ENCODE measurements at regions not wholly inside any gene's neighbourhood (a gene's known extent, or its start where the extent isn't known, plus 50 kb on each side); places are given as distances from the start of the nearest gene placed in this dataset.

DNA sequence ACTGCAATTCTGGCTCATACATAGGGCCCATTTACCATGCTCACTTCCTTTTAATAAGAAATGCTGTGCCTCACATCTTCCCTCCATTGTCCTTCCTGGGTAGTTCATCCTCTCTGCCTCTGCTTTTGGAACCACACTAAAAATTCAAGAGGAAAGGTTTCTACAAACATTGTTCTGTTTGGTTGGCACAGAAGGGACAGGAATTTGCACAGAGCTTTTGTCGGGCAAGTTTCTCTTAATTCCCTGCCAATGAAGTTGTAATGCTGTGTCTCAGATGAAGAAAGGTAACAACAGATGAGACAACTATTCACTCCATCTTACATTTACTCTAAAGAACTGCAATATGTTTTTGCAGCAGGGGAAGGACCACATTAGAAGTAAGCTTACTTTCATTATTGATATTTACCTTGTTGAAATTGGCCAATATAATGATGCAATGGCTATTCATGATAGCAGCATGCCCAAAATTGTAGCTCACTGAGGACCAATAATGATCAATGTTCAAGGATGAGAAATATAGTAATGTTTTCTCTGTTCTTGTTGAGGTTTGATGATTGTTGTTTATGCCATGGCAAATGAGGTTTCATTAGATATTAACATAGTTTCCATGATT is 82.5 kb upstream of the HMHB1 start:
- no peak for DNase-seq

GRCh38 chr5:143723159-143723558 is 88.8 kb upstream of the HMHB1 start:
- no peak for DNase-seq

GRCh38 chr5:143721925-143722324 is 90.0 kb upstream of the HMHB1 start:
- no peak for DNase-seq

- DNase-seq, result no peak
Observed at GRCh38 chr5:143720689-143721088, 91.3 kb upstream of the HMHB1 start.

DNA sequence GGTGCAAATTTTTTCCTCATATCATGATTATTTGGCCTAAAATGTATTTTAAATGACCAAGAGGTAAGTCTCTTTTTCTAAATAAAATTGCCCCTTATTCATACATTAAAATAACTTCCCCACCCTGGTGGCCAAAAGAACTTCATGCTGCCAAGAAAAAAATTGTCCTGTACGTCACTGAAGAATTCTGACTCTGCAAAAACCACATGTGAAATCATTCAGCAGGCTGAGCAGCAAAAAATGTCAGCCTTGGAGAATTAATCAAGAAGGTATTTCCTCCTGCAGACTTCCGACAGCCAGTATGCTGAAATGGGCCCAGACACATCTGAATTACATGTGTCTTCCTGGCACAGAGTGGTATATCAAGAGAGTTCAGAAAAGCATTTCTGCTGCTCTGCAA is 94.6 kb upstream of the HMHB1 start:
- no peak for DNase-seq

- DNase-seq, result no peak
Observed at GRCh38 chr5:143716881-143717280, 95.1 kb upstream of the HMHB1 start.

DNA sequence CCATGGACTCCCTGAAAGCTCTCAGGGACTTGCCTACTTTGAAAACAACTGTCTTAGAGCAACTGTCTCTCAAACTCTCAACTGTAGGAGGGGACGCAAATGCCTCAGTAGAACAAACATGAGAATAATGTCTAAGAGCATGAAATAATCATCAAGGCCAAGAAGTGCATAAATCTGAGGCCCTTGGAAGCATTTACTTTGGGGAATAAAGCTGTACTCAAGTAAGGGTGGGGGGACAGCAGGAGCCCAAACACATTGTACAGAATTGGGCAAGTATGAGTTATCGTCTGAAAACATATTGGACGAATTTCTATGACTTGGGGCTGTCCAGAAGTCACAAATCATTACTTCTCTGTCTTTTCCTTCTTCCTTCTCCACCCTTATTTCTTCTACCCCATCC is 96.3 kb upstream of the HMHB1 start:
- no peak for DNase-seq

DNA sequence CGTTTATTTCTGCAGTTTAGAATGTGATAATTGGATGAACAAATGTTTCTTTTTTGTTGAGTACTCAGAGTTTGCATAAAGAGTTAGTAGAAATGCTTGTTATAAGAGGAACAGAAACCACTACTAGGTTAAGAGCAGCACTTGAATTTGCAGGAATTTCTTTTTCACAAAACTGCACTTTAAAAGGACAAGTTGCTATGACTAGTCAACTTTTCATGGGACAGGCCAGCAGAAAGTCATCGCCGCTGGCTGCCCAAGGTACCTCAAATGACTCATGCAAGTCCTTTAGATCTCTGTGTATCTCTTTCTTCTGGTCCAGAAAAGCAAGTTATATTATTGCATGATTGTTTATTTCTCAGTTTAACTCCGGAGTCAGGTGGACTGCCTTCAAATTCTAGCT is 97.3 kb upstream of the HMHB1 start:
- DNase-seq, result no peak

GRCh38 chr5:143713047-143714003 is 98.6 kb upstream of the HMHB1 start:
- no peak for DNase-seq

GRCh38 chr5:143708672-143709071 is 103.3 kb upstream of the HMHB1 start:
- no peak for DNase-seq

DNA sequence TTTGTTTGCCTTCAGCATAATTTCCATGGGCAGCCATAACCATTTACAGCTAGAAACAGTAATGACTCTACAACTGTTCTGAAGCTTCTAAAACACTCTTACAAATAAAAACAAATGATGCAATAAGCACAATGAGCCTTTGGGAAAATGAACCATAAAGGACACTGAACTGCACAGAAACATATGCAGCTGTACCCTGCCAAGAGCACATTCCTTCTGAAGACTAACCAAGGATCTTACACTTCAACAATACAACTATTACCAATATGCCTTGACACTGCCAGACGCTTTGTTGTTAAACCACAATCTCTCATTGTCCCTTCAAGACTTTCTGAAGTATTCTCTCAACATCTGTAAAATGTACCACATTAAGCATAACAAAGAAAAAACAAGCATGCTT is 104.2 kb upstream of the HMHB1 start:
- DNase-seq, result no peak

GRCh38 chr5:143705381-143705780 is 106.6 kb upstream of the HMHB1 start:
- DNase-seq, result no peak

GRCh38 chr5:143703659-143704058 is 108.3 kb upstream of the HMHB1 start:
- no peak for DNase-seq

- no peak for DNase-seq
Observed at GRCh38 chr5:143701493-143701892, 110.5 kb upstream of the HMHB1 start.

GRCh38 chr5:143700994-143701393 is 111.0 kb upstream of the HMHB1 start:
- no peak for DNase-seq

- DNase-seq, result no peak
Observed at GRCh38 chr5:143699121-143699520, 112.8 kb upstream of the HMHB1 start.

DNA sequence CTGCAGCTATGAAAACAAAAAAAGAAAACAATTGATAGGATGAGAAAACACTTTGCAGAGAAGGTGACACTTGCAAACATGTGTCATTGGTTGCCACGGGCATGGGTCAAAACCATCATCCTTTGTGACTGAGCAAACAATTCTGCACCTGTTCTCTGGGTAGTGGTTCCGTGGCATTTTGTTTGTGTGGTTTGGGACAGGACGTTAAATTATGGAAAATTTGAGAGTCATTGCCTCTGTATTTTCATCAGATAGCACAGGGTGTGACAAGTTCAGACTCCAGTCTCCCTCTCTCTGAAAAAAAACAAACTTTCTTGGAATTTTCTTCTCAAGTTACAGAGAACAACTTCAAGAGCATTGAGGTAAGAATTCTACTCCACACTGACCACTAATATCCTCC is 113.4 kb upstream of the HMHB1 start:
- no peak for DNase-seq

DNA sequence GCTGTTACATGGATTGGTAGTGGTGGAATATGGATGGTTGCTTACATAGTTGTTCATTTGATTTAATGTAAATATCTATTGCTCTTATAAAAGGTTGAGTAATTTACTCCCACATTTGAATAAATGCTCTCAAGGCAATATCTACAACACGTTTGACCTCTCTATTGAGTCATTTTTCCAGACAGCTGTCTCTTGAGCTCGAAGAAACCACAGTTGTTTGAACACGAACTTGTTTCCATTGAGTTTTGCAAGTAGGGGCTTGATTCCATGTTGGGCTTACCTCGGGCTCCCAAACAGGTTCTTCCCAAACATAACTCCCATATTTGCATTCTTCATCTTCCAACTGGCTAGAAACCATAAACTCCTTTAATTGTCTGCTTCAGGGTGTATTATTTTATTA is 115.0 kb upstream of the HMHB1 start:
- DNase-seq, result no peak

GRCh38 chr5:143695941-143696340 is 116.0 kb upstream of the HMHB1 start:
- DNase-seq, result no peak

DNA sequence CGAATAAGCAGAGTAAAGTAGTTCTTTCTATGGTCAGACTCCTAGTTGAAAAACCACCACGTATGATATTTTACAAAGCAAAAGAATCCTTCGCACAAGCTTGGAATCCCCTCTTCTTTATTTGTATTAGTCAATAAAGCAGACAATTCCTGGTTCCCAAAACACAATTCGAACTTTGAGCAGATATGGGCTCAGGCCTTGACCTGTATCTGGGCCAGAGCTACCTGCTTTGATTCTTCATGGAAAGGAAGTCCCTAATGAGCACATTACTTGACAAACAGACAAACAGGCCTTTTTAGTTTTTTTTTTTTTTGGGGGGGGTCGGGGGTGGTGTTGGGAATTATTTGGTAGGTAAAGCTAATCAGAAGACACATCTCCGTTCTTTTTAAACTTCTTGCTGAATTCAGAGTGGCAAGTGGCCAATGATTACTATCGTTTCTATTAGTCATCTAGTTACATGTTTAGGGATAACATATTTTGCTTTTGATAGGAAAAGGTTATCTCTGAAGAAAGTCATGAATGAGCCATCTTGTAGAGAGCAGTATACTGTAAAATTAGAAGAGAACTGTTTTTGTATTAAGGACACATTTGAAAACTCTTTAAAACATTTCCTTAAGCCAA is 116.6 kb upstream of the HMHB1 start:
- DNase-seq, result no peak

- no peak for DNase-seq
Observed at GRCh38 chr5:143694357-143694756, 117.6 kb upstream of the HMHB1 start.

DNA sequence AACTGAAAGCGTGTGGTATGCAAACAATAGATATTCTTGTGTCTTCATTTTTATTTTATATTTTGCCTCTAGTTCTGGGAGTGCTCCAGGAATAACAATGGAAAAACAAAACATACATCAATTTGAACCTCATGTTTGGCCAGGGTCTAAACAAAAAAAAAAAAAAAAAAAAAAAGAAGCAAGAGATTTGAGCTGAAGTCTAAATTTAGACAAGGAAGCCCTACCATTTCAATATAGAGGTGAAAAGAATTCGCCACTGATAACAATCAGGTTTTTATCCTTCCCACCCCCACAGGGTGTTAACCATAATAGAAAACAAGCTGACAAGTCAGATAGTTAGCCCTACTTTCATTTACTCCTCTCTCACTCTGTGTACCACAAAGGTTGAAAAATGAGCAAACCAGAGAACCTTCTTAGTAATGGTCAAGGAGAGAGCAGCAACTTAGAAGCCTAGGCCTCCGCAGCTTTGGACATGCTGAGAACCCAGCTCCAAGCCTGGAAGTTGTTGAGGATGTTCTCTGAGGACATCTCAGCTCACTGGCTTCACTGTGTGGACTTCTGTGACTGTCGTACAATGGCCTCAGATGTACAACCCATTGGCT is 118.2 kb upstream of the HMHB1 start:
- DNase-seq, result no peak

DNA sequence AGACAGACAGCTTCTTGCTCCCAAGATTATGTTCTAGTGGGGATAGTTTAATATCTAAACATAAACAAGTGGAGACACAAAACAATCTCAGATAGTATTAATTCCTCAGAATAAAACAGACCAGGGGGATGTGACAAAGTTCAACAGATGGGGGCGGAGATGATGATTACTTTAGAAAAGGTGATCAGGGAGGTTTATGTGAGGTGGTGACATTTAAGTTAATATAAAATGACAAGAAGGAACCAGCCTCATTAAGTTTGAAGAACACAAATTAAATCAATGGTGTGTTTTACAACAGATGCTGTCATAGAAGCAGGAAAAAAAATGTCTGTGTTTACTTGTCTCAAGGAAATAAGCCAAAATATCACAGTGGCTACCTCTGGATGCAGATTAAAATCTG is 119.6 kb upstream of the HMHB1 start:
- DNase-seq, result no peak

DNA sequence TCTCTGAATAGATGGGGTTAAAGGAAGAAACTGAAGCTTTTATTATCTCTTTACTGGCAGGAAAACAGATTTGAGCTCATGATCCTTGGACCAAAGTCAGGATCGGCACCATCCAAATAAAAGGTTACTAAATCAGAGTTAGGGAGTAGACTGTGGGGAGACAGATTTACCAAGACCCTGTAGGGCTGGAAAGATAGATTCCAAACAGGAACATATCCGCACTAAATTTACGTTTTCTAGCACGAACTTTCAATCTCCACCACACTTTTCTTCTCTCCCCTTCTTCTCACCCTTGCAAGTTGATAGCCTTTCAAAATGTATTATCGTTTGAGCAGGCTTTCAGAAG is 120.0 kb upstream of the HMHB1 start:
- DNase-seq, result no peak

Measured in NCI-H748 treated with DMSO at 0.1 percent for 48 hours (cell line).